Activated naive CD8-positive, alpha-beta T cell treated with anti-CD3 and anti-CD28 coated beads, Interleukin-2, amount 50 U/mL, for 16 hours (primary cell): ENCODE measurements at regions not wholly inside any gene's neighbourhood (a gene's known extent, or its start where the extent isn't known, plus 50 kb on each side); places are given as distances from the start of the nearest gene placed in this dataset.

Source experiments
- DNase-seq: peaks from one replicate; pipeline ENCODE4 v3.0.0-alpha.2; 2020; ENCODE audit warnings: low read depth, low spot score

- DNase-seq: no peak
Measured at GRCh38 chr1:114227059-114227458, 73.4 kb upstream of the SYT6 start.

GRCh38 chr1:114224196-114224907, 70.7 kb upstream of the SYT6 start:
- no peak for DNase-seq

- DNase-seq: no peak
Measured at GRCh38 chr1:114222920-114223319, 69.3 kb upstream of the SYT6 start.

DNA sequence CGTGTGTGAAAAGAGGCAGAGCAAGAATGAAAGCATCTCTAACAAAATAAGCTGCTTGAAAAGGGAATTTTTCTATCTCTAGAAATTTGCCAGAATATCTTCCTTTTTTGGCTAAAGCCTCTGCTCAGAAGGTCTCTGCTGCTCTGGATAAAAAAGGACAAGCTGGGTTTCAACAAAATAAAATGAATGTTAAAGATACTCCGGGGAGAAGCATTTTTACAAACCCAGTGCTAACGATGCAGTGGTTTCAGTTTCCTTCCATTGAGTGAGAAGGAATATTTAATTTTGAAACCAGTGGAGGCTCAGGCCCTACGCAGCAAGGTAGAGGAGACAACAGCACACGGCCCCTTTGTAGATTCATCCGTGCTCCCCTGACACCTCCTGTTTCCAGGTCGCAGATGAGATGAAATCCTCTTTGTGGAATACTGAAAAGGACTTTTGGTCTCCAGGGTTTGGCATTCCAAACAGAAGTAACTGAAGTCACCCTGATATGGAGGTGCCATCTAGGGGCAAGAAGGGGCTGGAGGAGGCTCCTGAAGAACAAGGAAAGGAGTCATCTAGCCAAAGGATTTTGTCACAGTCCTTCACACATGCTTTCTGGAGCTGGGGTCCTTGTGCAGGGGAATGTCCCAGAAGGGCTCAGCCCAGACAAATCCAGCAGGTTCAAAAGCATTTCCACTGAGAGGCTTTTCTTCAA, 65.7 kb upstream of the SYT6 start:
- DNase-seq: no peak

DNA sequence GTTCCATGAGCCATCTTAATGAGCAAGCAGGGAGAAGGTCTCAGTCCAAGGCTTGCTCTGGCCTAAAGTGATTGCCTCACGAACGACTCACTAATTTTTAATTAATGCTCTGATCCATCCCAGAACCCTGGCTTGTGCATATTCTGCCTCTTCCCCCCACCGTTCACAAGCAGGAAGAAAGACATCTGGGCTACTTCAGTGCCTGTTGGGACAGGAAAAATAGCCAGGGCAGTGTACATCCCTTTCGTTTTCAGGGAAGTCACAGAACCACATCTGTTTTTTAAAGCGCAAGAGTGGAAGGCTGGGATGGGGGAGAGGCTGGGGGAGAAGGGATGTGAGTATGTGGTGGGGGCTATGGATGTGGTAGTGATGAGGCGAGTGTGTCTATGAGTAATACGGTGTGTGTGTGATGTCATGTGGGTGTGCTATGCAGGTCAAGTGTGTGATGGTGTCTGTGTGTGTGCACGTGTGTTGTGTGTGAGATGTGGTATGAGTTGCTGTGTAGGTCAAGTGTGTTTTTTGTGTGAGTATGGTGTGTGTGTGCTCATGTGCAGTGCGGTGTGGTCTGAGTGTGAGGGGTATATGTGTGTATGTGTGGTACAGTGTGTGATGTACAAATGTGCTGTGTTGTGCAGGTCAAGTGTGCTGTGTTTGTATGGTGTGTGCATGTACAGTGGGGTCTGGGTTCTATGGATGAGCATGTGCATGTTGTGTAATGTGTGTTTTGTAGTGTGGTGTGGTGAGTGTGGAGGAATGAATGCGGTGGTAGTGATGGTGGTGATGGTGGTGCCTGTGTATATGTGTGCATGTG, 64.9 kb upstream of the SYT6 start:
- DNase-seq: no peak

DNA sequence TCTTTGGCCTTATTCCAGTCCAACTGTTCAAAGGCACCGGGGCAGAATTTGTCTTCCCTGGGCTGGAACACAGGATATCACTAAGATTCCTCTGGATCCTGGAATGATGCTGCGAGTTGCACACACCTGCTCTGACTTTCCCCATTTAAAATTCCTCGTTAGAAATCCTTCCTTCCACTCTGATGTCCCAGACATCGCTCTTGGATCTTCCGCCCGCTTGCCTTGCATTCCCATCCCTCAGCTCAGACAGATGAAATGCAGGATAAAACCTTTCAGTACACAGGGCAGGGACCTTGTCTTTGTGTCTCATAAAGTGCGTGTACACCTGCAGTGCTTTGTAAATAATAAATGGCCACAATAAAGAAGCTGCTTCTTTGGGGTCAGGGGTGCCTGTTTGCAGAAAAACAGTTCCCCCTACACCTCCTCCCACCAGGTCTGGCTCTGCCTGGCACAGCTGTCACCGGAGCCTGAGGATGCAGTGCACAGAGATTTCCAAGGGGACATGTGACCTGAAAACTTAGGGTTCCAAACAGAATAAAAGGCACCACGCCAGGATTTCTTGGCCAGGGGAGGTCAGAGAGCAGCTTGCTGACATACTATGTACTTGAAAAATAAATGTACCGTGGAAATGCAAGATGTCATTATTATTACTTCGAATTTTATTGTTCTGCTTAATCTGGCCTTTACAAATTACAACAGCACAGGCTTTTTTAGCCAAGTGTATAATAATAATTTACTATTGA, 62.9 kb upstream of the SYT6 start:
- no peak for DNase-seq

GRCh38 chr1:114215436-114215835, 61.8 kb upstream of the SYT6 start:
- no peak for DNase-seq

- no peak for DNase-seq
Measured at GRCh38 chr1:114214016-114214415, 60.3 kb upstream of the SYT6 start.

DNA sequence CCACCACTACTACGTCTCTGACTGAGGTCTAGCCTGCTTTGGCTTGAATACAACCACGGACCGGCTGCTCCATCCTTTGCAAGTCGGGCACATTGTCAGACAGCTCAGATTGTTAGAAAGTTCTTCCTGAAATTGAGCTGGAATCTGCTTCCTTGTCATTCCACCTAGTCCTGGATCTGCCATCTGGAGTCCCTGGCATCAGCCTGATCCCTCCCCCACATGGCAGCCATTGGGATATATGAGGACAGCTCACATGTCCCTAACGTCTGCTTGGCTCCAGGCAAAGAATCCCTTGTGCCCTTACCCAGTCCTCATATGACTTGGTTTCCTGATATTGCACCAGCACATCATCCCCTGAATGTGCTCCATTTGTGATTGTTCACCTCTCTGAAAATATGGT, 56.3 kb upstream of the SYT6 start:
- DNase-seq: no peak

GRCh38 chr1:114208714-114209113, 55.0 kb upstream of the SYT6 start:
- DNase-seq: no peak

DNA sequence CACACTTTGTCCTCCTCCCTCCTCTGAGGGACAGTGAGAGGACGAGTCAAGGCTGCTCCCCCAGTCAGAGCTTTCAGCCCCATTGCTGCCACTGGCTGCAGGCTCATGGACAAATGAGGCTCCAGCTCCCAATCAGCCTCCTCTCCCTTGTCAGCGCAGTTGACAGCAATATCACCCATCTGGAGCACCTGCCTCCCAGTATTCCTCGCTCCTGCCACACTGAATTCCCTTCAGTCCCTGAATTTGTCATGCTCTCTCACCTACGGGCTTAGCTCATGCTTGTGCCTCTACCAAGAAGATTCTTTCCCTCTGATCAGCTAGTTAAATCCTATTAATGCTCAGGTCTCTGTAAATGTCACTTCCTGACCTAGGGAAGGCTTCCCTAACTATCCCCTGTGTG, 54.4 kb upstream of the SYT6 start:
- DNase-seq: no peak

DNA sequence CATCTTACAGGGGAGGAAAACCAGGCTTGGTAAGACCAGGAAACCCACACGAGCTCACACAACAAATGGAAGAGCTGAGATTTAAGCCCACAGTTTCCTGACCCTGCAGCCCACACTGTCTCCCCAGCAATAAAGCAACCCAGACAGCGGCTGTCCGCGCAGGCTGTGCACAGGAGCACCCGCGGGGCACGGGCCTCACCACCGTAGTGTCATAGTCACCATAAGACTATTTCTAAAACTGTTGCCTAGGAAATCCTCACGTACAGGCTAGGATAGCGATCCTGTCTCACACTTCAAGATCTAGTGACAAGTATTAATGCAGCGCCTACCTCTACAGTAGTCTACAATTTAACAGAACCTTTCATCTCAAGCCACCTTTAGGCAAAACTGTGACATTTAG, 54.0 kb upstream of the SYT6 start:
- no peak for DNase-seq

- DNase-seq: no peak
Measured at GRCh38 chr1:114206392-114206791, 52.7 kb upstream of the SYT6 start.

DNA sequence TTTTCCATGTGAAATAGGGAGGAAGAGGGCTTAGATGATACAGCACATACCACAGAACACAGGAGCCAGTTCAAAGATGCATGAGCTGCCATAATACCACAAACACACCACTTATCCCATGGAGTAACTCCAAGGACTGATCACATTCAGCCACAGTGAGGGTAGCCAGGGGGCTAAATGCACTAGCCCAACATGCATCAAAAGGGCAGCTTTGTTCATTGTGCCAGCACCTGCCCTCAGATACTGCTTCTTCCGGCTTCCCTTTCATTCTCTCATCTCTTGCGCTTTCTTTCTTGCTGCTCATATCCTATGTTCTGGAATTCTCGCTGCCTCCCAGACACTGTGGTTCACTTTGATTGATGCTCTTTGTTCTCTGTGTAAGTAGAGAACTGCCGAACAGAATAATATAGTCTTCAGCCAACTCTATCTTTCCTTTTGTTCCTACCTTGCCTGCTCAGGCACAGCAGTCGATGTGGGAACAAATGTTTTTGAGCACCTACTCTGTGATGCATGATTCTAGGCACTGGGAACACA, 50.0 kb upstream of the SYT6 start:
- DNase-seq: no peak
